ENCODE measurements at regions not wholly inside any gene's neighbourhood (a gene's known extent, or its start where the extent isn't known, plus 50 kb on each side); places are given as distances from the start of the nearest gene placed in this dataset.
"Not testable (repeated sequence)": the region's sequence is repeated elsewhere in the genome, so short reads cannot be mapped to it uniquely, and the experiment has no call there.

GRCh38 chr6:134544737-134545136, 226.8 kb upstream of the SGK1 start:
- DNase-seq (ENCODE audit: extremely low spot score) = no peak
- TF ChIP-seq EP300 (IDR thresholded peaks at IDR 0.05) (no peak), POLR2AphosphoS5 (IDR thresholded peaks at IDR 0.05) (no peak), POLR2A (IDR thresholded peaks at IDR 0.05; ENCODE audit: low read depth) (no peak), CTCF (IDR thresholded peaks at IDR 0.05) (no peak)
- 96% methylated on average over 2 of the region's 2 CpGs for WGBS
- H3K4me1 ChIP-seq = peaks cover 0 to 6% (median 0%) of the 10 kb centered on the region in 4 donors
- no peaks in the 10 kb centered on the region for H3K9me3 ChIP-seq
- no peak overlapping the region for H3K4me3 ChIP-seq
- no peaks in the 10 kb centered on the region for H3K36me3 ChIP-seq
- no peaks in the 10 kb centered on the region for H3K27me3 ChIP-seq
- no peak overlapping the region for H3K27ac ChIP-seq (replicated peaks in 1 of 4)
- intact Hi-C loops (cut with DNase I) = no loop called here

GRCh38 chr6:134543128-134543527, 225.2 kb upstream of the SGK1 start:
- H3K27ac ChIP-seq (replicated peaks in 1 of 4) = no peak overlapping the region
- TF ChIP-seq EP300 (IDR thresholded peaks at IDR 0.05) = no peak
- TF ChIP-seq POLR2A (IDR thresholded peaks at IDR 0.05; ENCODE audit: low read depth) = no peak
- no peak for TF ChIP-seq CTCF (IDR thresholded peaks at IDR 0.05)
- no peak for TF ChIP-seq POLR2AphosphoS5 (IDR thresholded peaks at IDR 0.05)
- WGBS = 86% methylated on average over 1 of the region's 1 CpG
- H3K9me3 ChIP-seq = no peaks in the 10 kb centered on the region
- no peaks in the 10 kb centered on the region for H3K27me3 ChIP-seq
- DNase-seq (ENCODE audit: extremely low spot score) = no peak
- intact Hi-C loops (cut with DNase I) = no loop called here
- H3K36me3 ChIP-seq = no peaks in the 10 kb centered on the region
- H3K4me3 ChIP-seq = no peak overlapping the region
- H3K4me1 ChIP-seq = peaks cover 0 to 6% (median 0%) of the 10 kb centered on the region in 4 donors

GRCh38 chr6:134541001-134541400, 223.1 kb upstream of the SGK1 start:
- Histone ChIP-seq H3K9me3 (no peaks in the 10 kb centered on the region), H3K27me3 (no peaks in the 10 kb centered on the region), H3K4me1 (peaks cover 4 to 13% (median 5%) of the 10 kb centered on the region in 4 donors), H3K27ac (replicated peaks in 1 of 4) (no peak overlapping the region), H3K4me3 (no peak overlapping the region), H3K36me3 (no peaks in the 10 kb centered on the region)
- 97% methylated on average over 4 of the region's 4 CpGs for WGBS
- DNase-seq (ENCODE audit: extremely low spot score) = no peak
- intact Hi-C loops (cut with DNase I) = no loop called here
- TF ChIP-seq CTCF (IDR thresholded peaks at IDR 0.05) = no peak

- TF ChIP-seq CTCF (IDR thresholded peaks at IDR 0.05) = no peak
- no peak for TF ChIP-seq POLR2A (IDR thresholded peaks at IDR 0.05; ENCODE audit: low read depth)
- peak; percentile 21 to 43 for TF ChIP-seq POLR2AphosphoS5 (IDR thresholded peaks at IDR 0.05)
- TF ChIP-seq EP300 (IDR thresholded peaks at IDR 0.05) = peak; percentile 24
- no peaks in the 10 kb centered on the region for H3K27me3 ChIP-seq
- no peaks in the 10 kb centered on the region for H3K36me3 ChIP-seq
- WGBS = 80% methylated on average over 7 of the region's 7 CpGs
- no peaks in the 10 kb centered on the region for H3K9me3 ChIP-seq
- intact Hi-C loops (cut with DNase I) = no loop called here
- DNase-seq (ENCODE audit: extremely low spot score) = no peak
- H3K4me3 ChIP-seq = no peak overlapping the region
- peaks cover 5 to 18% (median 6%) of the 10 kb centered on the region in 4 donors for H3K4me1 ChIP-seq
- no peak overlapping the region for H3K27ac ChIP-seq (replicated peaks in 1 of 4)
Observed at GRCh38 chr6:134539865-134540323, 222.0 kb upstream of the SGK1 start.

- H3K9me3 ChIP-seq; intact Hi-C loops (cut with DNase I); H3K27ac ChIP-seq (replicated peaks in 1 of 4); H3K27me3 ChIP-seq; H3K36me3 ChIP-seq; DNase-seq (ENCODE audit: extremely low spot score); H3K4me3 ChIP-seq: not testable (repeated sequence)
- peaks cover 5 to 18% (median 10%) of the 10 kb centered on the region in 4 donors for H3K4me1 ChIP-seq
- 88% methylated on average over 10 of the region's 10 CpGs for WGBS
Observed at GRCh38 chr6:134537765-134538164, 219.9 kb upstream of the SGK1 start.

Measured in esophagus muscularis mucosa (tissue), 4 donors.